WI38 (cell line): ENCODE measurements at regions not wholly inside any gene's neighbourhood (a gene's known extent, or its start where the extent isn't known, plus 50 kb on each side); places are given as distances from the start of the nearest gene placed in this dataset.
A peak's percentile ranks its signal among the peaks of the same experiment; 100 is the strongest.

ENCODE experiments used
- H3K4me3 ChIP-seq: 2 replicates; pipeline ENCODE4 v1.5.1; 2011; ENCODE audit warnings: low read depth, mild to moderate bottlenecking, control low read depth, low read length
- CTCF ChIP-seq: IDR thresholded peaks from 2 replicates; pipeline ENCODE4 v1.5.1; 2012; ENCODE audit warnings: low read depth, mild to moderate bottlenecking, control low read depth, low read length

GRCh38 chrX:71000139-71000538 lies 68.0 kb downstream of the SNX12 start:
- H3K4me3 ChIP-seq: no peak overlapping the region
- TF ChIP-seq CTCF: no peak

GRCh38 chrX:70998411-70999027 lies 67.6 kb upstream of the SLC7A3 start:
- 0 out of 2 replicates have a peak, but pooled peaks have one; percentile 11 for TF ChIP-seq CTCF
- no peak overlapping the region for H3K4me3 ChIP-seq

GRCh38 chrX:70995338-70995737 lies 64.4 kb upstream of the SLC7A3 start:
- TF ChIP-seq CTCF: no peak
- no peak overlapping the region for H3K4me3 ChIP-seq

GRCh38 chrX:70988425-70988824 lies 57.5 kb upstream of the SLC7A3 start:
- no peak for TF ChIP-seq CTCF
- no peak overlapping the region for H3K4me3 ChIP-seq
